GM12878 (cell line): ENCODE measurements at regions not wholly inside any gene's neighbourhood (a gene's known extent, or its start where the extent isn't known, plus 50 kb on each side); places are given as distances from the start of the nearest gene placed in this dataset.

ENCODE experiments used
- ATAC-seq: fragments of 200-7000 bp; cut with Tn5 transposase; 3 replicates; pipeline ENCODE4 v1.9.1; 2020; ENCODE audit warnings: mild to moderate bottlenecking, moderate library complexity
- BruUV-seq: library from RNA; stranded (reverse); fragments of 400-500 nt; replicated peaks from 2 replicates; lab custom pipeline; 2021; lab: Mats Ljungman, UMichigan
- CTCF ChIA-PET: fragments of 300-600 bp; sonication (Branson Sonifier 250); formaldehyde crosslinking; extraction: SDS; loops from one replicate; lab custom pipeline; 2021; ENCODE audit warnings: inconsistent platforms; lab: Yijun Ruan, JAX
- POLR2A ChIA-PET: fragments of 350-600 bp; formaldehyde crosslinking; extraction: SDS; loops from one replicate; lab custom pipeline; 2021; ENCODE audit warnings: inconsistent platforms; lab: Charles Lee
- RAD21 ChIA-PET: fragments of 300-600 bp; sonication (Branson Sonifier 250); formaldehyde crosslinking; loops from one replicate; lab custom pipeline; 2023; ENCODE audit warnings: antibody characterized with exemption; ENCODE audit not compliant: unreplicated experiment; lab: Charles Lee
- SMC1A ChIA-PET: fragments of 300-600 bp; sonication (Branson Sonifier 250); formaldehyde crosslinking; loops from one replicate; lab custom pipeline; 2023; ENCODE audit not compliant: unreplicated experiment, uncharacterized antibody; lab: Charles Lee
- DNase-seq: peaks from one replicate; pipeline ENCODE4 v3.0.0-alpha.2; 2011; ENCODE audit warnings: low read depth, low spot score
- FAIRE-seq: peaks from 3 replicates; lab custom pipeline; 2011; peaks lifted over from hg19 to GRCh38; lab: Jason Lieb, UNC
- H2AFZ ChIP-seq: 2 replicates; pipeline ENCODE4 v1.6.0; 2011; ENCODE audit warnings: low read depth, low read length, control low read depth; ENCODE audit not compliant: control insufficient read depth
- H3K27ac ChIP-seq: 2 replicates; pipeline ENCODE4 v1.5.1; 2011; ENCODE audit warnings: control low read depth; ENCODE audit not compliant: control insufficient read depth, insufficient read depth
- H3K27me3 ChIP-seq, 2 experiments: replicated peaks in 1 of 2; 2 replicates each; pipeline versions ENCODE4 v1.6.0 to v1.6.1; 2011; ENCODE audit warnings: low read length in 1 of 2; ENCODE audit not compliant: control insufficient read depth in 2 of 2, insufficient read depth in 2 of 2
- H3K36me3 ChIP-seq, 2 experiments: 2 replicates each; pipeline ENCODE4 v1.5.1; 2011; ENCODE audit warnings: low read length in 1 of 2; ENCODE audit not compliant: control insufficient read depth in 2 of 2, insufficient read depth in 2 of 2
- H3K4me1 ChIP-seq: 2 replicates; pipeline ENCODE4 v1.6.1; 2011; ENCODE audit warnings: mild to moderate bottlenecking, low read length, moderate library complexity, mixed read lengths; ENCODE audit not compliant: control insufficient read depth, insufficient read depth
- H3K4me2 ChIP-seq: 2 replicates; pipeline ENCODE4 v1.6.0; 2011; ENCODE audit warnings: control low read depth; ENCODE audit not compliant: control insufficient read depth, insufficient read depth
- H3K4me3 ChIP-seq: fragments of 200-600 bp; sonication (generic); 2 replicates; pipeline ENCODE4 v1.5.1; 2016
- H3K79me2 ChIP-seq: 2 replicates; pipeline ENCODE4 v1.6.0; 2011; ENCODE audit warnings: low read length; ENCODE audit not compliant: control insufficient read depth, insufficient read depth
- H3K9ac ChIP-seq: 2 replicates; pipeline ENCODE4 v1.8.0; 2011; ENCODE audit warnings: low read length, control low read depth, mixed read lengths; ENCODE audit not compliant: control insufficient read depth, insufficient read depth
- H3K9me3 ChIP-seq: replicated peaks from 3 replicates; pipeline ENCODE4 v1.5.1; 2011; ENCODE audit warnings: mild to moderate bottlenecking, low read length; ENCODE audit not compliant: control insufficient read depth, insufficient read depth
- H4K20me1 ChIP-seq: 2 replicates; pipeline ENCODE4 v1.6.0; 2011; ENCODE audit not compliant: control insufficient read depth, insufficient read depth
- BMI1 ChIP-seq: fragments of 450-650 bp; IDR thresholded peaks from 2 replicates; pipeline ENCODE4 v1.6.1; 2016; ENCODE audit warnings: mild to moderate bottlenecking, moderate library complexity, borderline replicate concordance
- FOXK2 ChIP-seq: fragments of 450-650 bp; IDR thresholded peaks from 2 replicates; pipeline ENCODE4 v1.6.1; 2017; ENCODE audit warnings: mild to moderate bottlenecking, moderate library complexity
- JUNB ChIP-seq: IDR thresholded peaks from 2 replicates; pipeline ENCODE4 v1.6.1; 2016; ENCODE audit warnings: antibody characterized with exemption, mild to moderate bottlenecking
- MXI1 ChIP-seq: fragments of 150-350 bp; IDR thresholded peaks from 2 replicates; pipeline ENCODE4 v1.6.1; 2011; ENCODE audit warnings: low read depth, mild to moderate bottlenecking, inconsistent platforms, low read length, improper control_type of control experiment
- PAX5 ChIP-seq: IDR thresholded peaks from 2 replicates; pipeline ENCODE4 v1.6.1; 2011; ENCODE audit warnings: low read depth, low read length, borderline replicate concordance
- RAD51 ChIP-seq: fragments of 450-650 bp; IDR thresholded peaks from 2 replicates; pipeline ENCODE4 v1.6.1; 2016; ENCODE audit warnings: moderate library complexity, mild to moderate bottlenecking, inconsistent platforms
- SMC3 ChIP-seq: IDR thresholded peaks from 2 replicates; pipeline ENCODE4 v1.6.1; 2011; ENCODE audit warnings: low read length, improper control_type of control experiment, borderline replicate concordance
- YBX1 ChIP-seq: fragments of 450-650 bp; IDR thresholded peaks from 2 replicates; pipeline ENCODE4 v1.6.1; 2016; ENCODE audit warnings: antibody characterized with exemption
- WGBS: methylation state at CpG from one replicate; pipeline ENCODE4 v1.1.6; 2016; ENCODE audit warnings: low lambda C conversion rate; ENCODE audit not compliant: insufficient replicate concordance, insufficient coverage; ENCODE audit errors: missing lambda C conversion rate; 5-methylcytosine and 5-hydroxymethylcytosine counted together
- in situ Hi-C: fragments of 300-500 bp; cut with MboI; formaldehyde crosslinking; loops from 9 replicates; pipeline ENCODE4 v1.14.3; 2018; ENCODE audit warnings: mixed read lengths
- intact Hi-C: fragments of 100-400 bp; cut with micrococcal nuclease; formaldehyde crosslinking; loops from one replicate; pipeline ENCODE4 v1.14.2; 2022; ENCODE audit not compliant: unreplicated experiment
- TF ChIP-seq, protein P1 (sequence below): fragments of 150-350 bp; IDR thresholded peaks from 2 replicates; pipeline ENCODE4 v1.6.1; 2016; ENCODE audit warnings: low read depth, low read length
- TF ChIP-seq, protein P2 (sequence below): fragments of 450-650 bp; IDR thresholded peaks from 2 replicates; pipeline ENCODE4 v1.6.1; 2017; ENCODE audit warnings: mild to moderate bottlenecking, moderate library complexity
- TF ChIP-seq, protein P3 (sequence below): fragments of 450-650 bp; IDR thresholded peaks from 2 replicates; pipeline ENCODE4 v1.6.1; 2016; ENCODE audit warnings: mild to moderate bottlenecking

DNA sequence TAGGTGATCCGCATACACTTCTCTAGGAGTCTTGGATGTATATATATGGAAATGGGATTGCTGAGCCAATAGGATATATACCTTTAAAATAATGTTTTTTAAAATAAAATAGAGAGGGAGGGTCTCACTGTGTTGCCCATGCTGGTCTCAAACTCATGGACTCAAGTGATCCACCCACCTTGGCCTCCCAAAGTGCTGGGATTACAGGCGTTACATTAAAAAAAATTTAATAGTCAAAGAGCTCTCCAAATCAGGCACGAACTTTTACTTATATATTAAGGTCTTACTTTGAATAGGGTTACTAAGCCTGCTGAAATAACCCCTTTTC is 109.0 kb downstream of the GNL3L start (continued):
- TF ChIP-seq, protein P1, sequence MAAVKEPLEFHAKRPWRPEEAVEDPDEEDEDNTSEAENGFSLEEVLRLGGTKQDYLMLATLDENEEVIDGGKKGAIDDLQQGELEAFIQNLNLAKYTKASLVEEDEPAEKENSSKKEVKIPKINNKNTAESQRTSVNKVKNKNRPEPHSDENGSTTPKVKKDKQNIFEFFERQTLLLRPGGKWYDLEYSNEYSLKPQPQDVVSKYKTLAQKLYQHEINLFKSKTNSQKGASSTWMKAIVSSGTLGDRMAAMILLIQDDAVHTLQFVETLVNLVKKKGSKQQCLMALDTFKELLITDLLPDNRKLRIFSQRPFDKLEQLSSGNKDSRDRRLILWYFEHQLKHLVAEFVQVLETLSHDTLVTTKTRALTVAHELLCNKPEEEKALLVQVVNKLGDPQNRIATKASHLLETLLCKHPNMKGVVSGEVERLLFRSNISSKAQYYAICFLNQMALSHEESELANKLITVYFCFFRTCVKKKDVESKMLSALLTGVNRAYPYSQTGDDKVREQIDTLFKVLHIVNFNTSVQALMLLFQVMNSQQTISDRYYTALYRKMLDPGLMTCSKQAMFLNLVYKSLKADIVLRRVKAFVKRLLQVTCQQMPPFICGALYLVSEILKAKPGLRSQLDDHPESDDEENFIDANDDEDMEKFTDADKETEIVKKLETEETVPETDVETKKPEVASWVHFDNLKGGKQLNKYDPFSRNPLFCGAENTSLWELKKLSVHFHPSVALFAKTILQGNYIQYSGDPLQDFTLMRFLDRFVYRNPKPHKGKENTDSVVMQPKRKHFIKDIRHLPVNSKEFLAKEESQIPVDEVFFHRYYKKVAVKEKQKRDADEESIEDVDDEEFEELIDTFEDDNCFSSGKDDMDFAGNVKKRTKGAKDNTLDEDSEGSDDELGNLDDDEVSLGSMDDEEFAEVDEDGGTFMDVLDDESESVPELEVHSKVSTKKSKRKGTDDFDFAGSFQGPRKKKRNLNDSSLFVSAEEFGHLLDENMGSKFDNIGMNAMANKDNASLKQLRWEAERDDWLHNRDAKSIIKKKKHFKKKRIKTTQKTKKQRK, result no peak
- no peak for TF ChIP-seq JUNB
- TF ChIP-seq, all 136 proteins: peak for 0

DNA sequence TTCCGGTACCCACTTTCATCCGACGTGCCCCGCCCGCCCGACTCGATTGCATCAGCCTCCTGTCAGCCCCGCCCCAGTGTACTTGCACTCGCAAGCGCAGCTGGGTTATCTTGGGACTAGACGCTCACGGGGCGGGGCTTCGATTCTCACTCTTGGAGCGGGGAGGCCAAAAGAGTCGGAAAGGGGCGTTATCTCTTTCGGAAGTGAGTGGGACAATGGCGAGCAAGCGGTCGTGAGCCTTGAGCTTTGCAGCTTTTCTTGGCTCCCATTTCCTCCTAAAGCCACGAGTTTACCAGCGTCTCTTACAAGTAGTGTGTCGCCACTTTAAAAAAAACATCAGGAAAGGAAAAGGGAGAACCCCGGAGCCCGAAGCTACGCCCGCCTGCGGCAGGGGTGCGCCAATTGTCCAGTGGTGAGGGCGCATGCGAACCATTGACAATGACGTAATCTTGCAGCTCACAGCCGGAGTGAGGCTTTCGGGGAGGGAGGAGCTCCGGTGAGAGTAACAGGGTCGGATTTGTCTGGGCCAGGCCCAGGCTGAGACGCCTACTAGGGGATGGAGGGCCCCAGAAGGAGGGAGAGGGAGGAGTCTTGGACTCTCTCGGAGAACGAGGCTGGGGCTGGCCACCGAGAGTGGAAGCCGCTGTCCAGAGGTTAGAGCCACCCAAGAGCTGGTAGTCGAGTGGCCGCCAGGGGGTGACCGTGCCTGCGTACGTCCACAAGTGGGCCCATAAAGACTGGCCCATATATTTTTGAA is 109.5 kb downstream of the GNL3L start:
- H3K4me1 ChIP-seq, result no peaks in the 10 kb centered on the region
- no peaks in the 10 kb centered on the region for H3K27me3 ChIP-seq
- TSS peak; percentile 82 for BruUV-seq
- H3K9me3 ChIP-seq, result no peaks in the 10 kb centered on the region
- peak overlapping the region; percentile 49; the same call in 1 of the 2 replicates for H3K4me3 ChIP-seq
- POLR2A ChIA-PET, result interaction anchor here (0.6 to 1.5 kb wide), 4 partner anchors 199 to 872 kb away, joined by 3 to 8 read pairs (median 6); partner anchors contain the start of genes APEX2 and TSR2
- RAD21 ChIA-PET, result interaction anchor here (0.9 to 2.3 kb wide), 15 partner anchors 9 to 1594 kb away, joined by 3 to 14 read pairs (median 4); partner anchors contain the start of genes APEX2 and GNL3L
- peak overlapping the region; percentile 26 for H3K4me2 ChIP-seq
- DNase-seq, result peak; percentile 79
- 31% methylated on average over 47 of the region's 47 CpGs for WGBS
- no peaks in the 10 kb centered on the region for H3K79me2 ChIP-seq
- no peaks in the 10 kb centered on the region for H4K20me1 ChIP-seq
- no peaks in the 10 kb centered on the region for H3K36me3 ChIP-seq
- FAIRE-seq, result peak; percentile 95
- H3K9ac ChIP-seq, result peak overlapping the region; percentile 73
- CTCF ChIA-PET, result interaction anchor here (0.7 to 3.6 kb wide), 9 partner anchors 9 to 699 kb away, joined by 3 to 18 read pairs (median 3); no protein-coding TSS in a partner anchor
- peak overlapping the region; percentile 82 for H2AFZ ChIP-seq
- intact Hi-C loops (loop anchor here (1.0 to 5.0 kb wide), 3 partner anchors 147 to 597 kb away; partner anchors contain the start of gene PHF8), in situ Hi-C loops (loop anchor here (5.0 to 10.0 kb wide), 2 partner anchors 163 to 365 kb away; partner anchors contain the start of gene APEX2)
- H3K27ac ChIP-seq, result peak overlapping the region; percentile 86
- SMC1A ChIA-PET, result interaction anchor here (0.6 to 2.1 kb wide), 10 partner anchors 57 to 1078 kb away, joined by 3 to 5 read pairs (median 4); partner anchors contain the start of genes GNL3L and RRAGB
- ATAC-seq, result peak; percentile 97
- TF ChIP-seq BMI1 (no peak), PAX5 (no peak), SMC3 (peak; percentile 54; the same call in 1 of the 2 replicates), YBX1 (no peak), RAD51 (no peak), FOXK2 (no peak), MXI1 (no peak)
- TF ChIP-seq, protein P2, sequence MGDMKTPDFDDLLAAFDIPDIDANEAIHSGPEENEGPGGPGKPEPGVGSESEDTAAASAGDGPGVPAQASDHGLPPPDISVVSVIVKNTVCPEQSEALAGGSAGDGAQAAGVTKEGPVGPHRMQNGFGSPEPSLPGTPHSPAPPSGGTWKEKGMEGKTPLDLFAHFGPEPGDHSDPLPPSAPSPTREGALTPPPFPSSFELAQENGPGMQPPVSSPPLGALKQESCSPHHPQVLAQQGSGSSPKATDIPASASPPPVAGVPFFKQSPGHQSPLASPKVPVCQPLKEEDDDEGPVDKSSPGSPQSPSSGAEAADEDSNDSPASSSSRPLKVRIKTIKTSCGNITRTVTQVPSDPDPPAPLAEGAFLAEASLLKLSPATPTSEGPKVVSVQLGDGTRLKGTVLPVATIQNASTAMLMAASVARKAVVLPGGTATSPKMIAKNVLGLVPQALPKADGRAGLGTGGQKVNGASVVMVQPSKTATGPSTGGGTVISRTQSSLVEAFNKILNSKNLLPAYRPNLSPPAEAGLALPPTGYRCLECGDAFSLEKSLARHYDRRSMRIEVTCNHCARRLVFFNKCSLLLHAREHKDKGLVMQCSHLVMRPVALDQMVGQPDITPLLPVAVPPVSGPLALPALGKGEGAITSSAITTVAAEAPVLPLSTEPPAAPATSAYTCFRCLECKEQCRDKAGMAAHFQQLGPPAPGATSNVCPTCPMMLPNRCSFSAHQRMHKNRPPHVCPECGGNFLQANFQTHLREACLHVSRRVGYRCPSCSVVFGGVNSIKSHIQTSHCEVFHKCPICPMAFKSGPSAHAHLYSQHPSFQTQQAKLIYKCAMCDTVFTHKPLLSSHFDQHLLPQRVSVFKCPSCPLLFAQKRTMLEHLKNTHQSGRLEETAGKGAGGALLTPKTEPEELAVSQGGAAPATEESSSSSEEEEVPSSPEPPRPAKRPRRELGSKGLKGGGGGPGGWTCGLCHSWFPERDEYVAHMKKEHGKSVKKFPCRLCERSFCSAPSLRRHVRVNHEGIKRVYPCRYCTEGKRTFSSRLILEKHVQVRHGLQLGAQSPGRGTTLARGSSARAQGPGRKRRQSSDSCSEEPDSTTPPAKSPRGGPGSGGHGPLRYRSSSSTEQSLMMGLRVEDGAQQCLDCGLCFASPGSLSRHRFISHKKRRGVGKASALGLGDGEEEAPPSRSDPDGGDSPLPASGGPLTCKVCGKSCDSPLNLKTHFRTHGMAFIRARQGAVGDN, result no peak
- TF ChIP-seq, protein P3, sequence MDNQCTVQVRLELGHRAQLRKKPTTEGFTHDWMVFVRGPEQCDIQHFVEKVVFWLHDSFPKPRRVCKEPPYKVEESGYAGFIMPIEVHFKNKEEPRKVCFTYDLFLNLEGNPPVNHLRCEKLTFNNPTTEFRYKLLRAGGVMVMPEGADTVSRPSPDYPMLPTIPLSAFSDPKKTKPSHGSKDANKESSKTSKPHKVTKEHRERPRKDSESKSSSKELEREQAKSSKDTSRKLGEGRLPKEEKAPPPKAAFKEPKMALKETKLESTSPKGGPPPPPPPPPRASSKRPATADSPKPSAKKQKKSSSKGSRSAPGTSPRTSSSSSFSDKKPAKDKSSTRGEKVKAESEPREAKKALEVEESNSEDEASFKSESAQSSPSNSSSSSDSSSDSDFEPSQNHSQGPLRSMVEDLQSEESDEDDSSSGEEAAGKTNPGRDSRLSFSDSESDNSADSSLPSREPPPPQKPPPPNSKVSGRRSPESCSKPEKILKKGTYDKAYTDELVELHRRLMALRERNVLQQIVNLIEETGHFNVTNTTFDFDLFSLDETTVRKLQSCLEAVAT, result no peak
